ENCODE measurements at regions not wholly inside any gene's neighbourhood (a gene's known extent, or its start where the extent isn't known, plus 50 kb on each side); places are given as distances from the start of the nearest gene placed in this dataset.

- TF ChIP-seq, protein P1, sequence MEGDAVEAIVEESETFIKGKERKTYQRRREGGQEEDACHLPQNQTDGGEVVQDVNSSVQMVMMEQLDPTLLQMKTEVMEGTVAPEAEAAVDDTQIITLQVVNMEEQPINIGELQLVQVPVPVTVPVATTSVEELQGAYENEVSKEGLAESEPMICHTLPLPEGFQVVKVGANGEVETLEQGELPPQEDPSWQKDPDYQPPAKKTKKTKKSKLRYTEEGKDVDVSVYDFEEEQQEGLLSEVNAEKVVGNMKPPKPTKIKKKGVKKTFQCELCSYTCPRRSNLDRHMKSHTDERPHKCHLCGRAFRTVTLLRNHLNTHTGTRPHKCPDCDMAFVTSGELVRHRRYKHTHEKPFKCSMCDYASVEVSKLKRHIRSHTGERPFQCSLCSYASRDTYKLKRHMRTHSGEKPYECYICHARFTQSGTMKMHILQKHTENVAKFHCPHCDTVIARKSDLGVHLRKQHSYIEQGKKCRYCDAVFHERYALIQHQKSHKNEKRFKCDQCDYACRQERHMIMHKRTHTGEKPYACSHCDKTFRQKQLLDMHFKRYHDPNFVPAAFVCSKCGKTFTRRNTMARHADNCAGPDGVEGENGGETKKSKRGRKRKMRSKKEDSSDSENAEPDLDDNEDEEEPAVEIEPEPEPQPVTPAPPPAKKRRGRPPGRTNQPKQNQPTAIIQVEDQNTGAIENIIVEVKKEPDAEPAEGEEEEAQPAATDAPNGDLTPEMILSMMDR (conservative IDR thresholded peaks at IDR 0.05; ENCODE audit: low read depth, low read length), result no peak
- TF ChIP-seq EZH2 (IDR thresholded peaks at IDR 0.05; ENCODE audit: low read length, unreplicated experiment), result no peak
- TF ChIP-seq EZH2phosphoT487 (IDR thresholded peaks at IDR 0.05; ENCODE audit: borderline replicate concordance, low read length), result no peak
These were observed 95.3 kb downstream of the TTLL2 start for GRCh38 chr6:167420177-167420576.
